BE2C (cell line): ENCODE measurements at regions not wholly inside any gene's neighbourhood (a gene's known extent, or its start where the extent isn't known, plus 50 kb on each side); places are given as distances from the start of the nearest gene placed in this dataset.
"Not testable (repeated sequence)": the region's sequence is repeated elsewhere in the genome, so short reads cannot be mapped to it uniquely, and the experiment has no call there.

Source experiments
- DNase-seq: peaks from one replicate; pipeline ENCODE4 v3.0.0-alpha.2; 2020
- H3K27me3 ChIP-seq: fragments of 250-450 bp; sonication (Bioruptor Pico); 2 replicates; pipeline ENCODE4 v1.5.1; 2020; ENCODE audit warnings: mild to moderate bottlenecking
- H3K36me3 ChIP-seq: fragments of 250-450 bp; sonication (Bioruptor Pico); 2 replicates; pipeline ENCODE4 v1.5.1; 2020; ENCODE audit warnings: mild to moderate bottlenecking
- H3K4me1 ChIP-seq: fragments of 250-450 bp; sonication (Bioruptor Pico); 2 replicates; pipeline ENCODE4 v1.5.1; 2020
- H3K4me3 ChIP-seq: 2 replicates; pipeline ENCODE4 v1.5.1; 2011; ENCODE audit warnings: low read depth, low read length
- H3K9me3 ChIP-seq: fragments of 250-450 bp; sonication (Bioruptor Pico); 2 replicates; pipeline ENCODE4 v1.5.1; 2020
- TF ChIP-seq, protein P1 (sequence below): IDR thresholded peaks from 2 replicates; pipeline ENCODE4 v1.5.1; 2012; ENCODE audit warnings: mild to moderate bottlenecking, low read depth, low read length

GRCh38 chr17:63082952-63083351, 116.9 kb downstream of the TANC2 start:
- Histone ChIP-seq H3K27me3 (no peaks in the 10 kb centered on the region), H3K9me3 (no peaks in the 10 kb centered on the region; the same call in 1 of the 2 replicates), H3K4me3 (no peak overlapping the region), H3K4me1 (peaks cover 3% of the 10 kb centered on the region; the same call in 1 of the 2 replicates), H3K36me3 (peaks cover 15% of the 10 kb centered on the region)
- DNase-seq, result no peak
- TF ChIP-seq, protein P1, sequence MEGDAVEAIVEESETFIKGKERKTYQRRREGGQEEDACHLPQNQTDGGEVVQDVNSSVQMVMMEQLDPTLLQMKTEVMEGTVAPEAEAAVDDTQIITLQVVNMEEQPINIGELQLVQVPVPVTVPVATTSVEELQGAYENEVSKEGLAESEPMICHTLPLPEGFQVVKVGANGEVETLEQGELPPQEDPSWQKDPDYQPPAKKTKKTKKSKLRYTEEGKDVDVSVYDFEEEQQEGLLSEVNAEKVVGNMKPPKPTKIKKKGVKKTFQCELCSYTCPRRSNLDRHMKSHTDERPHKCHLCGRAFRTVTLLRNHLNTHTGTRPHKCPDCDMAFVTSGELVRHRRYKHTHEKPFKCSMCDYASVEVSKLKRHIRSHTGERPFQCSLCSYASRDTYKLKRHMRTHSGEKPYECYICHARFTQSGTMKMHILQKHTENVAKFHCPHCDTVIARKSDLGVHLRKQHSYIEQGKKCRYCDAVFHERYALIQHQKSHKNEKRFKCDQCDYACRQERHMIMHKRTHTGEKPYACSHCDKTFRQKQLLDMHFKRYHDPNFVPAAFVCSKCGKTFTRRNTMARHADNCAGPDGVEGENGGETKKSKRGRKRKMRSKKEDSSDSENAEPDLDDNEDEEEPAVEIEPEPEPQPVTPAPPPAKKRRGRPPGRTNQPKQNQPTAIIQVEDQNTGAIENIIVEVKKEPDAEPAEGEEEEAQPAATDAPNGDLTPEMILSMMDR, result no peak

DNA sequence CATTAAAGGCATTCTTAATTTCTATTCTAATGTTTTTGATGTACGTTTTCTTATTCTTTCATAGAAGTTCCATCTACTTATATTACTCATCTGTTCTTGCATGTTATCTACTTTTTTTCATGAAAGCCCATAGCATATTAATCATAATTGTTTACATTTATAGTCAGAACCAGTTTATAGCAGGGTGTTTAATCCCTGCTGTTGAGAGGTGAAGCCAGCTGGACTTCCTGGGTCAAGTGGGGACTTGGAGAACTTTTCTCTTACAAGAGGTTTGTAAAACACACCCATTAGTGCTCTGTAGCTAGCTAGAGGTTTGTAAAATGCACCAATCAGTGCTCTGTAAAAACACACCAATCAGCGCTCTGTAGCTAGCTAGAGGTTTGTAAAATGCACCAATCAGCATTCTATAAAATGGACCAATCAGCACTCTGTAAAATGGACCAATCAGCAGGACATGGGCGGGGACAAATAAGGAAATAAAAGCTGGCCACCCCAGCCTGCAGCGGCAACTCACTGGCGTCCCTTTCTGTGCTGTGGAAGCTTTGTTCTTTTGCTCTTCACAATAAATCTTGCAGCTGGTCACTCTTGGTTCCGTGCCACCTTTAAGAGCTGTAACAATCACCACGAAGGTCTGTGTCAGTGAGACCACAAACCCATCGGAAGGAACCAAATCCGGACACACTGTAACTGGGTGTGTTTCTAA, 120.6 kb downstream of the TANC2 start:
- peaks cover 20% of the 10 kb centered on the region for H3K36me3 ChIP-seq
- H3K4me3 ChIP-seq, result no peak overlapping the region
- TF ChIP-seq, protein P1, result no peak
- H3K9me3 ChIP-seq, result no peaks in the 10 kb centered on the region; the same call in 1 of the 2 replicates
- H3K27me3 ChIP-seq, result no peaks in the 10 kb centered on the region
- DNase-seq, result no peak
- peaks cover 3% of the 10 kb centered on the region; the same call in 1 of the 2 replicates for H3K4me1 ChIP-seq

DNA sequence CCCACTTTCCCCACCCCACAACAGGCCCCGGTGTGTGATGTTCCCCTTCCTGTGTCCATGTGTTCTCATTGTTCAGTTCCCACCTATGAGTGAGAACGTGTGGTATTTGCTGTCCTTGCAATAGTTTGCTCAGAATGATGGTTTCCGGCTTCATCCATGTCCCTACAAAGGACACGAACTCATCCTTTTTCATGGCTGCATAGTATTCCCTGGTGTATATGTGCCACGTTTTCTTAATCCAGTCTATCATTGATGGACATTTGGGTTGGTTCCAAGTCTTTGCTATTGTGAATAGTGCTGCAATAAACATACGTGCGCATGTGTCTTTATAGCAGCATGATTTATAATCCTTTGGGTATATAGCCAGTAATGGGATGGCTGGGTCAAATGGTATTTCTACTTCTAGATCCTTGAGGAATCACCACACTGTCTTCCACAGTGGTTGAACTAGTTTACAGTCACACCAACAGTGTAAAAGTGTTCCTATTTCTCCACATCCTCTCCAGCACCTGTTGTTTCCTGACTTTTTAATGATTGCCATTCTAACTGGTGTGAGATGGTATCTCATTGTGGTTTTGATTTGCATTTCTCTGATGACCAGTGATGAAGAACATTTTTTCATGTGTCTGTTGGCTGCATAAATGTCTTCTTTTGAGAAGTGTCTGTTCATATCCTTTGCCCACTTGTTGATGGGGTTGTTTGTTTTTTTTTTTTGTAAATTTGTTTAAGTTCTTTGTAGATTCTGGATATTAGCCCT, 124.5 kb downstream of the TANC2 start:
- H3K4me3 ChIP-seq, result not testable (repeated sequence)

DNA sequence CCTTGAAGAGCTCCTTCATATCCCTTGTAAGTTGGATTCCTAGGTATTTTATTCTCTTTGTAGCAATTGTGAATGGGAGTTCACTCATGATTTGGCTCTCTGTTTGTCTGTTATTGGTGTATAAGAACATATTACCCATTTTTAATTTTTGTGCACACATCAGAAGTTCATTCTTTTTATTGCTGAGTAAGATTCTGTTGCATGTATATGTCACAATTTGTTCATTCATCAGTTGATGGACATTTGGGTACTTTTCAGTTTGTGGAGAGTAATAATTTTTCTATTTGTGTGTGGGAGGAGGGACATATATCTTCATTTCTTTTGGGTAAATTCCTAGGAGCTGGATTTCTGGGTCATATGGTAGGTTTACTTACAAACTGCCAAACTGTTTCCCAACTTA, 125.9 kb downstream of the TANC2 start:
- not testable (repeated sequence) for H3K4me3 ChIP-seq, DNase-seq, H3K9me3 ChIP-seq, H3K27me3 ChIP-seq, H3K4me1 ChIP-seq
- H3K36me3 ChIP-seq, result peaks cover 12% of the 10 kb centered on the region

More for the DNA sequence above, 124.5 kb downstream of the TANC2 start:
- H3K36me3 ChIP-seq, result peaks cover 20% of the 10 kb centered on the region
- not testable (repeated sequence) for H3K27me3 ChIP-seq, DNase-seq, H3K9me3 ChIP-seq, H3K4me1 ChIP-seq

DNA sequence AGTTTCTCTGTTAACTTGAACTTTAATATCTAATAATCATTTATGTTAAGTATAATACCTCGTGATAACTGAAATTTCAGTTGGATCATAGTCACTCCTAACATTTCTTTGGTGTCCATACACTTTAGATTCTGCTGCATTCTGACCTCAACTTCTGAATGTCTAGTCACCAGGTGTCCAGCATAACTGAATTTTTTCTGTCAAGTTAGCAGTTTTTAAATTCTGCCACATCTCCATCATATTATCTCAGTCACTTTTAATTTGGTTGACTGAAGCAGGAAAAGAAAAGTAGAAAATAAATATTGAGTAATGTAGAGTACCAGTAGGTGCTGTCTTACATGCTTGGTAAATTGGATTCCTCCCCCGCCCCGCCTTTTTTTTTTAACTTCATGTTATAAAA, 128.6 kb downstream of the TANC2 start:
- no peak for DNase-seq
- no peaks in the 10 kb centered on the region for H3K27me3 ChIP-seq
- TF ChIP-seq, protein P1, result no peak

DNA sequence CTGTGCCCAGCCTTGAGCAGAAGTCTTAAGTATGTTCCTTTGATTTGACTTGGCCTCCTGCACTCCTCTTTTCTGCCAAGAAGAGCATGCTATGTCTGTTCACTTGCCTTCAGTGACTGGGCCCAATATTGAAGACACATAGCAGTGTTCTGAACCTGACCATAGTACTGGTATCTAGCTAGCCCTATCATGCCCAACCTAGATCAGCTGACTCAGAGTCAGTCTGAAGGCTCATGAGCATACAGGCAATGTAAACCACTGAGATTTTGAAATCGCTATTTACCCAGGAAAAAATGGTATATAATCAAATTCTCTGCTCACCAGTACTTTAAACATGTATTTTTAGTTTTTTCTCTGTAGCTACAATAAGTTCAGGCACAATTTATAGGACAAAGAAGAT, 129.4 kb downstream of the TANC2 start:
- H3K9me3 ChIP-seq, result no peaks in the 10 kb centered on the region
- no peak for DNase-seq

More for the DNA sequence above, 128.6 kb downstream of the TANC2 start:
- H3K36me3 ChIP-seq, result peaks cover 1% of the 10 kb centered on the region; the same call in 1 of the 2 replicates
- H3K4me1 ChIP-seq, result peaks cover 7% of the 10 kb centered on the region
- no peak overlapping the region for H3K4me3 ChIP-seq
- H3K9me3 ChIP-seq, result no peaks in the 10 kb centered on the region

More for the DNA sequence above, 129.4 kb downstream of the TANC2 start:
- H3K36me3 ChIP-seq, result no peaks in the 10 kb centered on the region
- TF ChIP-seq, protein P1, result no peak
- peaks cover 8% of the 10 kb centered on the region for H3K4me1 ChIP-seq
- H3K4me3 ChIP-seq, result no peak overlapping the region
- H3K27me3 ChIP-seq, result no peaks in the 10 kb centered on the region
